ENCODE measurements at regions not wholly inside any gene's neighbourhood (a gene's known extent, or its start where the extent isn't known, plus 50 kb on each side); places are given as distances from the start of the nearest gene placed in this dataset.

DNA sequence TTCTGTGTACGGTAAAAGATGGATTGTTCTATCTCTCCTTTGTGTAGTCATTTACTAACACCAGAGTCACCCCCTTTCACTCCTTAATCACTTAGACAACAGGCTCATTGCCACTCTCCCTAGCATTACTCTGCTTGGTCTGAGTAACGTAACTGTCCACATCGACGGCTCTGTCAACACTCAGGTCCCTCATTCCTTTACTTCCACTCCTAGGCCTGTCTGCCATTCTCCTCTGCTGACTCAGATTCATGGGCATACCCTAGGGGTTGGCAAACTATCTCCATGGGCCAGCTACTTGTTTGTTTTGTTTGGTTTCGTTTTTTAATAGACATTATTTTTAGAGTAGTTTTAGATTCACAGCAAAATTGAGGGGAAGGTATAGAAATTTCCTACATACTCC is 243.9 kb downstream of the NR4A2 start:
- no peak for DNase-seq (ENCODE audit: low spot score)

DNA sequence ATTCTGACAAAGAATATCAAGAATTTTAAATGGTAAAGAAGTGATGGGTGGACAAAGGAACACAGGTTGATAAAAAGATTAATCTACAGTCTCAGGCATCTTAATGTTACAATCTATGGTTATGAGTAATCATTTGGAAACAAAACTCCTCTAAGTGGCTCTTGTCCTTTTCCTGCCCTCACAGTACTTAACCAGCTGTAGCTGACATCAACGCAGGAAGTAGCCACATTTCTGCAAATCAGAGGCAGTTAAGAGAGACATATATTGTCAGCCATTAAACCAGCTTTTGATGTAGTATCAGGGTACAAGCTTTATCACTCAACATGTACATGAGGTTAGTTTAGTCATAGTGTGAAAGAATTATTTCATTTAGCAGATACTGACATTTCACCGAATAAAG is 244.6 kb downstream of the NR4A2 start:
- DNase-seq (ENCODE audit: low spot score), result no peak

DNA sequence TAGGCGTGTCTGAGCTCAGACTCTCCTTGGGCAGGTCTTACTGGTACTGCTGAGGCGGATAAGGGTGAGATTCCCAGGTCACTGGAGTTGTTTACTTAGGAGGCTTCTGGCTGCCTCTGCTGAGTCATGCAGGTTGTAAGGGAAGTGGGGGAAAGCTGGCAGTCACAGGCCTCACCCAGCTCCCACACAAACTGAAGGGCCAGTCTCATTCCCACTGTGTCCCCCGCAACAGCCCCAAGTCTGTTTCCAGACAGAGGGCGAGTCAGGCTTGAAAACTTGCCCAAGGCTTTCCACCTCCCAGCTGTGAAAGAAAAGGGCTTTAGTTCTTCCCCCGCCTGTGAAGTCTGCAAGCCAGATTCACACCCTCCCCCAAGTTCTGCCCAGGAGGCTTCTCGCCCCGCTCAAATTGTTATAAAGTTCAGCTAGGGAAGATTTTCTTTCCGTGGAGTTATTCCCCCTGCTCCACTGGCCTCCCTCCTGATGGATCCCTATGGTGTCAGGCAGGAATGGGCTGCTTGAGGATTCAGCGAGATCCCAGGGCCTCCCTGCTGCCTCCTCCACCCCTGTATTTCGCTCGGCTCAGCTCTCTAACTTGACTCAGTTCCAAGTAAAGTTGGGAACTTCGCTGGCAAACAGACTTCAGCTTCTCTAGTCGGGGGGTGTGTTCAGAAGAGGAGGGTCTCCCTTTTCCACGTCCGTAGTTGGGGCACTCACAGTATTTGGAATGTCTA is 248.6 kb downstream of the NR4A2 start:
- DNase-seq (ENCODE audit: low spot score), result no peak

DNA sequence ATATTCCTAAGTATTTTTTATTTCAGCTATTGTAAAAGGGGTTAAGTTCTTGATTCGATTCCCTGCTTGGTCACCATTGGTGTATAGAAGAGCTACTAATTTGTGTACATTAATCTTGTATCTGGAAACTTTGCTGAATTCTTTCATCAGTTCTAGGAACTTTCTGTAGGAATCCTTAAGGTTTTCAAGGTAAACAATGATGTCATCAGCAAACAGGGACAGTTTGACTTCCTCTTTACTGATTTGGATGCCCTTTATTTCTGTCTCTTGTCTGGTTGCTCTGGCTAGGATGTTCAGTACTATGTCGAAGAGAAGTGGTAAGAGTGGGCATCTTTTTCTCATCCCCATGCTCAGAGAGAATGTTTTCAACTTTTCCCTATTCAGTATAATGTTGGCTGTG is 252.7 kb downstream of the NR4A2 start:
- no peak for DNase-seq (ENCODE audit: low spot score)

DNA sequence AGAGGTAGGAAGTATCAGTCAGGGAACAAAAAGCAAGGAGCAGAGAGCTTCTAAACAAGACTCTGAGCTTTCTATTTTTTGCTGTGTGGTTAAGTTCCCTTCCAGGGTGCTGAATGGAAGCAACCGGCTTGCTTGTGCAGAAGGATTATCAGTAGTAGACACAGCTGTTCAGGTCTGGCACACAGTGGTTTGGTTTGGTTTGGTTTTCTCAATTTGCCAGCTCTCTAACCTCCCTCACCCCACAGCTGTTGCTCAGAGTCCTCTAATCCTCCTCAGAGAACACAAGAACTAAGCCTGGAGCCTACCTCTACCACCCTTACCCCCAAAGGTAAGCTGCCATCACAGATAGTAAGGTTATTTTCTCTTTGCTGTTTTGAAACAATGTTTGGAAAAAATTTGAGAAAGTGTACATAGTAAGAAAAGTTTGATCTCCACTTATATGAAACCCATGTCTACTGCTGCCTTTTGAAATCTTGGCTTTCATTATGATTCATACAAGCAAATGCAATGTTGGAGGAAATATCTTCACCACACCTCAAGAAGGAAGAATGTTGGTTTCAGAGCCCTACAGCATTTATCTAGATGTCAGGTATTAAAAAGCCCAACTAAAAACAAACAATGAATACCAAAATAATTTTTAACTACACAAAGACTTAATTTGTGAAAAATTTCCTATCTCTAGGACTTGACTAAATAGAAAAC is 255.3 kb downstream of the NR4A2 start:
- no peak for DNase-seq (ENCODE audit: low spot score)

DNA sequence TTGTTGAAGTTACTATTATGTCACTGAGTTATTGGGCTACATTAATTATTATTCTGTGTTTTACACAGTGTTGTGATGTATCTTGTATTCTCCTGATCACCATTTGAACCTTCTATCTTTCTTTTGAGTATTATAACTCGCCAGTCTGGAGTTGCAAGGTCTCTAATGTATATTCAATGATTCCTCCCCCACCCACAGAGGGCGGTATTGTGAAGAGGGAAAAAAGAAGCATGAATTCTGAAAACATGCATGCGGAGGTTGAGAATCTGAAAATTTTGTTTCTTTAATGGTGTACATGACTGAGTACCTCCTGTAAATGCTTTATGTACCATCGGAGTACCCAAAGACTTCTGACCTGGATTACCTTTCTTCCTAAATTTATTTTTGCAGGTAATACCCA is 266.6 kb downstream of the NR4A2 start:
- DNase-seq (ENCODE audit: low spot score), result no peak

DNA sequence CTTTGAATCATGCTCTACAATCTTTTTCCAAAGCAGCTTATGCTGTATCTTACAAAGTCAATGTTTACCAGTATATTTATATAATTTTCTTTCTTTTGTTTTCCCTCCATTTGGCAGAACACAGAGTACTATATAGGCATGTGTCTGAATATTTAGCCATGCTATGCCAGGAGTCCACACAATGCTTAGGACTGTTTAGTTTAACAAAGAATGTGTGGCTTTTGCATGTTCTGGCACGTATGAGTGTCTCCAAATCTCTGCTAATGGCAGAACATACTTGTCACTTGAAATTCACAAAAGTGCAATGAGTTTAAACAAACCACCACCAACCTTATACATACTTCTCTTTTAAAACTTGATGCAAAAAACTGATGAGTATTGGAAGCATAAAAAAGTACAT is 268.0 kb downstream of the NR4A2 start:
- no peak for DNase-seq (ENCODE audit: low spot score)

DNA sequence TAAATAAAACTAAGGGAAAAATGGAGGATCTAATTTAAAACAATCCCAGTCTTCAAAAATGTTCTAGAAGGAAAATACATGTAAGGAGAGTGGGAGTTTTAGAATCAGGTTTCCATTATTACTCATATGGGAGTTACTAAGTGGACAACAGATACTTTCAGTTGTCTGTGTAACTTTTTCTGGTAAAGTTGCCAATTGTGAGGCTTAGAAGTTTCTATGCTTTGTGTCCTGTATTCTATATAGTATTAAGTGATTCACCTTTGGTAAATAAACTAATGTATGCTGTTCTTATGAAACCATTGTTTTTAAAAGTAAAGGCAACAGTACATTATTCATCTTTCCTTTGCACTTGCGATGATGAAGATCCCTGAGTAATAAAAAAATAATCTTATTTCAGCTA is 274.9 kb downstream of the NR4A2 start:
- no peak for DNase-seq (ENCODE audit: low spot score)

DNA sequence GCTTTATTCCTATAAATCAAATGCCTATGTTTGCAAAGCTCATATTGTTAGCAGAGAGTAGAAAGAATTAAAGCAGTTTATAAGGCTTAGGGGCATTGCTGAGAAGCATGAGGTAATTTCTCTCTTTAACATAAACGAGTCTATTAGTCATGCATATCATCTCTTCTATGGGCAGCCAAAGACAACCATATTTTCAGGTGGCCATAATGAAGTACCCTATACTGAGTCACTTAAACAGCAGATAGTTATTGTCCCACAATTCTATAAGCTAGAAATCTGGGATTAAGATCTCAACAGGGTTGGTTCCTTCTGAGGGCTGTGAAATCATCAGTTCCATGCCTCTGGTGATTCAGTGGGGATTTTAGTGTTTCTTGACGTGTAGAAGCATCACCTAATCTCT is 277.5 kb downstream of the NR4A2 start:
- DNase-seq (ENCODE audit: low spot score), result no peak

DNA sequence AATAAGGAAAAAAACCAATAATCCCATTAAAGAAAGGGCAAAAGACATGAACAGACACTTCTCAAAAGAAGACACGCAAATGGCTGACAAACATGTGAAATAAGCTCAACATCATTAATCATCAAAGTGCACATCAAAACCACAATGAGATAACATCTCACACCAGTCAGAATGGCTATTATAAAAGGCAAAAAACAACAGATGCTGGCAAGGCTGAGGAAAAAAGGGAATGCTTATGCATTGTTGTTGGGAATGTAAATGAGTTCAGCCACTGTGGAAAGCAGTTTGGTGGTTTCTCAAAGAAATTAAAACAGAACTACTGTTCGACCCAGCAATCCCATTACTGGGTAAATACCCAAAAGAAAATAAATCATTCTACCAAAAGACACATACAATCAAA is 285.6 kb downstream of the NR4A2 start:
- no peak for DNase-seq (ENCODE audit: low spot score)

DNA sequence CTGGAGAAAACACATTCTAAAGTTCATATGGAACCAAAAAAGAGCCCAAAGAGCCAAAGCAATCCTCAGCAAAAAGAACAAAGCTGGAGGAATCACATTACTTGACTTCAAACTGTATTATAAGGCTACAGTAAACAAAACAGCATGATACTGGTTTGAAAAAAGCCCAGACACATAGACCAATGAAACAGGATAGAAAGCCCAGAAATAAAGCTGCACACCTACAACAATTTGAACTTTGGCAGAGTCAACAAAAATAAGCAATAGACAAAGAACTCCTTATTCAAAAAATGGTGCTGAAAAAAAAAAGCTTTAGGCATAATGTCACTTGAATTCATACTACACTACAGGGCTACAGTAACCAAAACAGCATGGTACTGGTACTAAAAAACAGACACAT is 289.6 kb downstream of the NR4A2 start:
- DNase-seq (ENCODE audit: low spot score), result no peak

DNA sequence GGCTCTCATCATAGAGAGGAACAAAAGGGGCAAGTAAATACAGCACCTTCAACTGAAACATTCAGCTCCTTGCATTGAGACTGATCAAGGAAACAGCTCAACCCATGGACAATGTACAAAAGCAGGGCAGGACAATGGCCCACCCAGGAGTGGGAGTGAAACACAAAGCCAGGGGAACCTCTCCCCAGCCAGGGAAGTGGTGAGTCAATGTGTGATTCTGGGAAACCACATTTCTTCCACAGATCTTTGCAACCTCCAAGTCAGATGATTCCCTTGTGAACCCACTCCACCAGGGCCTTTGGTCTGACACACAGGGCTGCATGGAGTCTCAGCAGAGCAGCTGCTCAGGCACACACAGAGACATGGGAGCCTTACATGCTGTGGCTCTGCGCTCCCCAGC is 294.5 kb downstream of the NR4A2 start:
- no peak for DNase-seq (ENCODE audit: low spot score)

DNA sequence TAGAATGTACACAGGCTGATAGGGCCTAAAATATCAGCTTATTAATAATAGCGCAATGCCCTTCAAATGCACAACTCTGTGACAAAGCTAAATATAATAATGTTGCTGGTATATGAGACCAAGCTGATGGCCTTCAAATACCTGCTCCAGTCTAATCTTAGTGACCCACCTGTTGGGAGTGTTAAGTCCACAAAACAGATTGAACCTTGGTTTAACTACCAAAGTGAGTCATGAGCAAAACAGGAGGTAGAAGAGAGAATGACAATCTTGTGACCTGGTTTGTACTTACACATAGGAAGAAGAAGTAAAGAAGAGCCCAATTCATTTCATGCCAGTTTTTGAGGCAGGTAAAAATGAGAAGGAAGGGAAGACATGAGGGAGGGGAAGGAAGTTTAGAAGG is 295.0 kb downstream of the NR4A2 start:
- no peak for DNase-seq (ENCODE audit: low spot score)

DNA sequence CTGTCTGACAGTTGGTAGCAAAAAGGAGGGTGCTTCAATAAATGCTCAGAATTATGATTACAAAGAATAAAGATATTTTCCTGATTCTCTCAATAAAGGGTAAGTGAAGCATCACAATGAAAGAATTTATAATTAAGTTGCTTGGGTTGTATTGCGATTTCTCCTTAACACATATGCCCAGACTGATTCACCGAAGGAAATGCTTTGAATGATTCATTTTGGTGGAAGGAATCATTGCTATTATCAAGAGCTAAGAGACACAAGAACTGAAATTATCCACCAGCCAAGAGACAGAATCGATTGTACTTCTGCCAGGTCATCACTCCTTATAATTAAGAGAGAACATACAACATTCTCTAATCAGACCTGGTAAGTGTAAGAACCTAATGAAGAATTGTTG is 301.4 kb downstream of the NR4A2 start:
- DNase-seq (ENCODE audit: low spot score), result no peak

DNA sequence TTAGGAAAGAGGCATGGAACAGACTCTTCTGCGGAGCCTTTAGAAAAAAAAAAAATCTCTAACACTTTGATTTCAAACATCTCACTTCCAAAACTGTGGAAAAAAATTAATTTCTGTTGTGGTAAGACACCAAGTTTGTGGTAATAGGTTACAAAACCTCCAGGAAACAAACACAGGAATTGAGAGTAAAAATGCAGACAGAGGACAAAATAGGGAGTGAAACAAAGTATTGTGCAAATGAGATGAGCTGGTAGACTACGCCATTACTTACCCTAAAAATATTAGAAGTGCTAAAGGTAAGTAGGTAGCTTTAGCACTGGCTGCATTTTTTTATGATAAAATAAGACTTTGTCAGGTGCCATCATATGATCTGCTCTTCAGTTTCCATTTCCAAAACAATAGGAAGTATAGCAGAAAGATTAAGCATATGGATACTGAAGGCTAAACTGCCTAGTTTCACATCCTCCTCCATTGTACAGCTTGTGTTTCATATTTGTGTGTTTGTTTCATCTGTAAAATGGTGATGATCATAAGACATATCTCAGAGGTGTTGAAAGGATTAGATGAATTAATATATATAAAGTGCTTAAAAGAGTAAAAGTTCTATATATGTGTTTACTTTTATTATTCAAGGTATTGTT is 309.2 kb downstream of the NR4A2 start:
- DNase-seq (ENCODE audit: low spot score), result no peak

DNA sequence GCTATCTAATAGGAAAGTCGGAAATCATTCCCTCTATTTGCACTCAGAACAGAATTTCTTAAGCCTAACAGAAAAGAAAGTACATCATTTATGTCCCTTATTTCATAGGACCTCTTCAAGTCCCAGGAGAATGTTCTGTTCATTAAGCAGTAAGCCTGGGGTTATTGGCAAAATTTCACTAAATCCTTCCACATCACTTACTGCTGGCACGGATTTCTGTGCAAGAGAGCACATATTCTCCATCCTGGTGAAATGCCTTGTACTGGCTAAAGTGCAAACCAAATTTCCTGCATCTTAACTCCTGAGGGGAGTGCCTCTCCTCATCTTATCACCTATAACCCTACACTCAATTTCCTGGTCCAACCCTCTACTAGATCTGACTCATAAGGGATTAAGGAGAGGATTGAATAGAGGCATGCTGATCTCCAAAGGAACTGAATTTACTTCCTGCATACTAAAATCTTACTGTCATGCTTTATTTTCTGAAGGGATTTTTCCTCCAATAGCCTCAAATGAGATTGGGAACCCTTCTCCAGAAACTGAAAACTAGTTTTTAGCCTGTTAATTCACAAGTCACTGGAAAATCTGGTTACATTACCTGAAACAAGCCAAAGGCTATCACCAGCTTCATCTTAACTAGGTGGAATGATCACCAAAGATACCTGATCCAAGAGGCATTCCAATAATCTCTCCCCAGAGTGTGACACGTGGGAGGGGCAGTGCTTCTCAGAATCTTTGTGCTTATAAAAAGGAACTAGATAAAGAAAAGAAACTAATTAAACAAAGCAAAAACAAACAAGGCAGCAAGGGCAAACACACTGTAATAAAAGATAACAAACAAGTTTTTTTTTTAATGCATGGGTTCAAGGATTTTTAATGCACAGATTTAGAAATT is 311.1 kb downstream of the NR4A2 start:
- DNase-seq (ENCODE audit: low spot score), result no peak

DNA sequence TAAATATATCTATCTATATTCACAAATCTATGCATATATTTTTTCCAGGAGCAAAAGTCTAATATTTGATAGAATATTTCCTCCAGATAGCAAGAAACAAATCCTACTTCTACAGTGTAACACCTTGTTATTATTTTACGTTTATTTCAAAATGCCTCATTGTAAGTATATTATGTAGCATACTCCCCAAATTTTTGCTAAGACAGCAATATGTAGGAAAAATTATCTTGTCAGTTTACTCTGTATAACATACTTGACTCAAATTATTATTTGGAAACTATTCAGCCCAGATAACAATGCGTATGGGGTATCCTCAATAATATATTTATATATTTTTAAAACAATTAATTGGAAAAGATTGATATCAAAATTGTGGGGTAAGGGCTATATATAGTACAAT is 313.2 kb downstream of the NR4A2 start:
- DNase-seq (ENCODE audit: low spot score), result no peak

DNA sequence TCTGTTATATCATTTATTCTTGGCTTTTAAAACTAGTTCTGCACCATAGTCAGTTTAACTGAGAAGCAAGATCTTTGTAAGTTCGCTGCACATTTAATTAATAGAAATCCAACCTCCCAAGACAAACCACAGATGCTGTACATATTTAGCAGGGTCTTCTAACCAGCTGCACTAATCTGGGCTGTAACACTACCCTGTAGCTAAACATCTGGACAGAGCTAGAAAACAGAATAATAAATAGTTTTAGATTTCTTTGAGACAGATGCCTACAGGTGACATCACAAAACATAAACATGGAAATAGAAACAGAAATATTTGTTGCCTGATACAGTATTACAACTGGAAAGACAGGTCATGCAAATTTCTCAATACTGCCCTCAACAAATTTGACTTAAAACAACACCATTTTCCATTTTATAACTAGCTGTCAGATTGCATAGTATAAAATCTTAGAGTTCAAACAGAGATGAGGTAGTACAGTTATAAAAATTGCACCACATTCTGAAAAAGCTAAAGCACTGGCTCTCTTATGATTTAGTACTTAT is 315.1 kb downstream of the NR4A2 start:
- no peak for DNase-seq (ENCODE audit: low spot score)

DNA sequence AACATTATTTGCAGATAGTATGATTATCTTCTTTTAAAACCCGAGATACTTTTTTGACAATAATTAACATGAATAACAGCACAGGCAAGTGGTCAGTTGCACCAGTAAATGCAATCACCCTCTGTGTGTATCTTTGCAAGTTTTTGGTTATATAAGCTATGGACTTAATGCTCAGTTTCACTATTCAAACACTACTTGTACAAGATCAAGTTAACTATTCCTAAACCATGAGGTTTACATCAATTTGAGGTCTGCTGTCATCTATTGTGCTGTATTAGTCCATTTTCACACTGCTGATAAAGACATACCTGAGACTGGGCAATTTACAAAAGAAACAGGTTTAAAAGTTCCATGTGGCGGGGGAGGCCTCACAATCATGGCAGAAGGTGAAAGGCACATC is 323.2 kb downstream of the NR4A2 start:
- no peak for DNase-seq (ENCODE audit: low spot score)

DNA sequence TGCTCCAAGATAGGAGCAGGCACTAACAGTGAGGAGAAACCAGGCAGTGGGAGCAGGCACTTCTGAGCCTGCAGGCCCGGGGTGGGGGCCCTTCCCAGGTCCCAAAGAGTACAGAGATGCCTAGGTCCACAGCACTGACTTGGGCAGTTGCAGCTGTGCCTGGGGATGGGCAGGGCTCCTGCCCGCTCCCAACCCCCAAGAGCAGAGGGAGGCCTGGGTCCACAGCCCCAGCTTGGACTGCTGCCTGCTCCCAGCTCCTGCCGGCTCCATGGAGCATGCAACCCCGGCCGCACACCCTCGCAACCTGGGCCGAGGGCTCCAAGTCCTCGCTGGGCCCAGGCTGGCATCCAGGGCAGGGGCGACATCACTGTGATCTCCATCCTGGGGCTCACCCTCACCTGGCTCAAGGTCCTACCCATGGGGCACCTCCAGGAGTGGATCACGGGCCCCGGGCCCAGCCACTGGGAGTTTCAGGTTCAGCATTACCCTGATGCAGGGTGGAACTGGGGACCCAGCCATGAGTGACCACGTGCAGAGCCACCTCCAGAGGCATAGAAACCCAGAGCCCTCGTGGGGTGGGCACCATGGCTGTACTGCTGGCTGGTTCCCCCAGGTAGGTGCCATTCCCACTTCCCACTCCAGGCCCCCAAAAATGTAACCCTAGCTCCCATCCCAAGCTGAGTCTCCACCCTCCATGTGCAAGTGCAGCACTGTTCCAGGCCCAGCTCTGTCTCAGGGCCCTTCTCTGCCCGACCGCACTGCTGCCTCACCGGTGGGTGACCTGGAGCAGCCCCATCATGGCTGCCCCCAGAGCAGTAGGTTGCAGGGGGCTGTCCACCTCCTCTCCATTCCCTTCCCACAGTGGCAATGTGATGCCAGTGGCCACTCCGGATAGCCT is 325.6 kb downstream of the NR4A2 start:
- no peak for DNase-seq (ENCODE audit: low spot score)

Measured in putamen (tissue), 1 donor.